ENCODE measurements at regions not wholly inside any gene's neighbourhood (a gene's known extent, or its start where the extent isn't known, plus 50 kb on each side); places are given as distances from the start of the nearest gene placed in this dataset.
"Not testable (repeated sequence)": the region's sequence is repeated elsewhere in the genome, so short reads cannot be mapped to it uniquely, and the experiment has no call there.

DNA sequence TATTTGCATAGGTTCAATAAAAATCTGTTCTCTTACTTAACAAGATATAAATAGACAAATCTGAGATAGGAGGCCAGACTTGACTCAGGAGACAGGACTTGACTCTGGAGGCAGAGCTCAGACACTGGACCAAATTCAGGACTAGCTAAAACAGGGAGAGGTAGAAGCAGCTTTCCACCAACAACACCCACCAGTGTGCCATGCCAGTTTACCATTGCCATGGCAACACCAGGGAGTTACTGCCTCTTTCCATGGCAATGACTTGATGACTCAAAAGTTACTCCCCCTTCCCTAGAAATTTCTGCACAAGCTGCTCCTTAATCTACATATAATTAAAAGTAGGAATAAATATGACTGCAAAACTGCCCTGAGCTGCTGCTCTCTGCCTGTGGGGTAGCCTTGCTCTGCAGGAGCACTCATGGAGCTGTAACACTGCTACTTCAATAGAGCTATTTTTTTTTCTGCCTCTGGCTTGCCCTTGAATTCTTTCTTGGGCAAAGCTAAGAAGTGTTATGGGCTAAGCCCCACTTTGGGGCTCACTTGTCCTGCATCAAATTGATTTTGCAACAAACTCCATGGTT is 473.0 kb downstream of the PLK2 start:
- TF ChIP-seq, protein P1, sequence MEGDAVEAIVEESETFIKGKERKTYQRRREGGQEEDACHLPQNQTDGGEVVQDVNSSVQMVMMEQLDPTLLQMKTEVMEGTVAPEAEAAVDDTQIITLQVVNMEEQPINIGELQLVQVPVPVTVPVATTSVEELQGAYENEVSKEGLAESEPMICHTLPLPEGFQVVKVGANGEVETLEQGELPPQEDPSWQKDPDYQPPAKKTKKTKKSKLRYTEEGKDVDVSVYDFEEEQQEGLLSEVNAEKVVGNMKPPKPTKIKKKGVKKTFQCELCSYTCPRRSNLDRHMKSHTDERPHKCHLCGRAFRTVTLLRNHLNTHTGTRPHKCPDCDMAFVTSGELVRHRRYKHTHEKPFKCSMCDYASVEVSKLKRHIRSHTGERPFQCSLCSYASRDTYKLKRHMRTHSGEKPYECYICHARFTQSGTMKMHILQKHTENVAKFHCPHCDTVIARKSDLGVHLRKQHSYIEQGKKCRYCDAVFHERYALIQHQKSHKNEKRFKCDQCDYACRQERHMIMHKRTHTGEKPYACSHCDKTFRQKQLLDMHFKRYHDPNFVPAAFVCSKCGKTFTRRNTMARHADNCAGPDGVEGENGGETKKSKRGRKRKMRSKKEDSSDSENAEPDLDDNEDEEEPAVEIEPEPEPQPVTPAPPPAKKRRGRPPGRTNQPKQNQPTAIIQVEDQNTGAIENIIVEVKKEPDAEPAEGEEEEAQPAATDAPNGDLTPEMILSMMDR (IDR thresholded peaks at IDR 0.05; ENCODE audit: borderline replicate concordance) = no peak
- Histone ChIP-seq H3K4me1 (peaks cover 13% of the 10 kb centered on the region), H3K27ac (replicated peaks) (no peak overlapping the region), H3K27me3 (ENCODE audit: low read depth) (no peaks in the 10 kb centered on the region), H3K36me3 (no peaks in the 10 kb centered on the region), H3K4me3 (no peak overlapping the region), H3K9me3 (replicated peaks) (no peaks in the 10 kb centered on the region)
- intact Hi-C loops (cut with micrococcal nuclease) = no loop called here
- DNase-seq = no peak

DNA sequence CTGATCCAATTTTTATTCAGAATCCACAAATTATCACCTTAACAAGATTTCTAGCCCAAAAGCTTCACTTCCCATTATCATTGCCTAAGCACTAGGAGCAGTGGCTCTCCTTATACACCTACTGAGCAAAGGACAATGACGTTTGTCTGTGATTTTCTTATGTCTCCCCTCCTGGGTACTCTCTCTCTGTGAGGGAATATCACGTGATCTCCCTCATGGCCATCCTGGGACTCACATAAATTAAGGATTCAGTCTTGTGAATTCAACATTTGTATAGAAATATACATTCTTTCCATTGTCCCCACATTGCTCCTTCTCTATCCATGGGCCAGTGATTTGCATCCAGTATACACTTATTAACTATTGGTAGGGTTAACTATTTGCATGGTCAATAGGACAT is 476.5 kb downstream of the PLK2 start:
- intact Hi-C loops (cut with micrococcal nuclease) = no loop called here
- Histone ChIP-seq H3K27ac (replicated peaks) (no peak overlapping the region), H3K36me3 (no peaks in the 10 kb centered on the region), H3K27me3 (ENCODE audit: low read depth) (no peaks in the 10 kb centered on the region), H3K4me1 (peaks cover 13% of the 10 kb centered on the region), H3K4me3 (no peak overlapping the region), H3K9me3 (replicated peaks) (no peaks in the 10 kb centered on the region)
- DNase-seq = no peak
- TF ChIP-seq, protein P1 (IDR thresholded peaks at IDR 0.05; ENCODE audit: borderline replicate concordance) = no peak

DNA sequence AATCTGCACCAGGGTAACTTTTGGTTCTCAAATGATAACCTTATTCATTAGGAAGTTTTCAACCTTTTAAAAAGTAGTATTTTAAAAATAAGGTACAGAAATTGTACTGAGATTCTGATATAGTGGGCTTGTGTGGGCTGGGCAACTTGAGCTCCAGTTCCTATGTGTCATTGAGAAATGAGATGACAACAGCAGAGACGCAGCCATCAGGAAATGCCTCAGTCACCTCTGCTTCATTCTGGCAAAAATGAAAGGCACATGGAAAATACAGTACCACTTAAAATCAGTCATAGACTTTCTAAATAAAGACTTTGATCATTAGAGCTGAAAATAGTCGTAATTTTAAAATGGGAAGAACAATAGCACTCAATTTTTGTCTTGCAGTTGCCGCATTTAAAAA is 480.2 kb downstream of the PLK2 start:
- TF ChIP-seq, protein P1 (IDR thresholded peaks at IDR 0.05; ENCODE audit: borderline replicate concordance) = no peak
- intact Hi-C loops (cut with micrococcal nuclease) = no loop called here
- H3K27me3 ChIP-seq (ENCODE audit: low read depth) = no peaks in the 10 kb centered on the region

DNA sequence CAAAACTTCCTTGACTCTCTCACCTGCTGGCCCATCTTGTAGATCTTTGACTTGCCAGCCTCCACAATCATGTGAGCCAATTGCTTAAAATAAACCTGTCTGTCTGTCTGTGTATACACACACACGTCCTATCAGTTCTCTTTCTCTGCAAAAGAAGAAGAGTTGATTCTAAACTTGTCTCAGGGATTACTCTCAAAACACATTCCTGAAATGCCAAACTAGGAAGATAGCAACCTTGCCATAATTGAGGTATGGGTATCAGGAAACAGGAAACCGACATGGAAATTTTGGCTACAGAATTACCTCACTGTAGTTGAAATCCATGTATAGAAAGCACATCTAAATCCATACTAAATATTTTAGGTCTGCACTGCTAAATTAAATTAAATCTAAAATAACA is 483.4 kb downstream of the PLK2 start:
- Histone ChIP-seq H3K27ac (replicated peaks) (no peak overlapping the region), H3K9me3 (replicated peaks) (no peaks in the 10 kb centered on the region), H3K36me3 (no peaks in the 10 kb centered on the region), H3K4me3 (no peak overlapping the region), H3K27me3 (ENCODE audit: low read depth) (no peaks in the 10 kb centered on the region), H3K4me1 (peaks cover 5% of the 10 kb centered on the region)
- intact Hi-C loops (cut with micrococcal nuclease) = no loop called here
- TF ChIP-seq, protein P1 (IDR thresholded peaks at IDR 0.05; ENCODE audit: borderline replicate concordance) = no peak
- no peak for DNase-seq

More for the DNA sequence above, 480.2 kb downstream of the PLK2 start:
- no peaks in the 10 kb centered on the region for H3K9me3 ChIP-seq (replicated peaks)
- H3K4me3 ChIP-seq = no peak overlapping the region
- no peak for DNase-seq
- no peaks in the 10 kb centered on the region for H3K36me3 ChIP-seq
- H3K4me1 ChIP-seq = peaks cover 5% of the 10 kb centered on the region
- no peak overlapping the region for H3K27ac ChIP-seq (replicated peaks)

DNA sequence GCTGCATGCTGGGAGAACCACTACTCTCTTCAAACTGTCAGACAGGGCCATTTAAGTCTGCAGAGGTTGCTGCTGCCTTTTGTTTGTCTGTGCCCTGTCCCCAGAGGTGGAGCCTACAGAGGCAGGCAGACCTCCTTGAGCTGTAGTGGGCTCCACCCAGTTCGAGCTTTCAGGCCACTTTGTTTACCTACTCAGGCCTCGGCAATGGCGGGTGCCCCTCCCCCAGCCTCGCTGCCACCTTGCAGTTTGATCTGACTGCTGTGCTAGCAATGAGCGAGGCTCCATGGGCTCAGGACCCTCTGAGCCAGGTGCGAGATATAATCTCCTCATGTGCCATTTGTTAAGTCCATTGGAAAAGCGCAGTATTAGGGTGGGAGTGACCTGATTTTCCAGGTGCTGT is 487.8 kb downstream of the PLK2 start:
- H3K27me3 ChIP-seq (ENCODE audit: low read depth); H3K27ac ChIP-seq (replicated peaks); H3K4me1 ChIP-seq; H3K36me3 ChIP-seq; DNase-seq; H3K4me3 ChIP-seq; intact Hi-C loops (cut with micrococcal nuclease): not testable (repeated sequence)
- H3K9me3 ChIP-seq (replicated peaks) = peaks cover 13% of the 10 kb centered on the region

DNA sequence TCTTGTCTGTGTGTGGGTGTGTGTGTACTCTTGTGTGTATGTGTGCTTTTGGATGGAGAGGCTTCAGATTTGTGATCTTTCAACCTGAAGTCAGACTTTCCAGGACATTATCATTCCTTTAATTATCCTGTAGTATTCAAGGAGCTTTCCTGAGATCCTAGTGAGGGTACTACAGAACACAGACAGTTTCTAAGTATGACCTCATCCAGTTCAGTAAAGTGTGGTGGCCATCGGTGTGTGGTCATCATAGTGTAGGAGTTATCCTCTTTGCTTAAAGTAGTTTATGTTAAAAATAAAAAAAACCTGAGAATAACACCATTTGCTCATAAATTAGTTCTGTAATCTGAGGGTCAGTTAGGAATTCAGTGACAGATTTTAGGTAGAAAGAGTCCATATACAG is 478.0 kb upstream of the ACTBL2 start:
- peaks cover 36% of the 10 kb centered on the region for H3K9me3 ChIP-seq (replicated peaks)

More for the DNA sequence above, 478.0 kb upstream of the ACTBL2 start:
- TF ChIP-seq, protein P1 (IDR thresholded peaks at IDR 0.05; ENCODE audit: borderline replicate concordance) = no peak
- Histone ChIP-seq H3K27ac (replicated peaks) (no peak overlapping the region), H3K4me1 (peaks cover under 1% of the 10 kb centered on the region), H3K27me3 (ENCODE audit: low read depth) (no peaks in the 10 kb centered on the region), H3K36me3 (no peaks in the 10 kb centered on the region), H3K4me3 (no peak overlapping the region)
- no peak for DNase-seq
- intact Hi-C loops (cut with micrococcal nuclease) = no loop called here
